GM03348 (cell line): ENCODE measurements at regions not wholly inside any gene's neighbourhood (a gene's known extent, or its start where the extent isn't known, plus 50 kb on each side); places are given as distances from the start of the nearest gene placed in this dataset.

Source experiments
- DNase-seq: peaks from one replicate; pipeline ENCODE4 v3.0.0; 2012; ENCODE audit warnings: low spot score

DNA sequence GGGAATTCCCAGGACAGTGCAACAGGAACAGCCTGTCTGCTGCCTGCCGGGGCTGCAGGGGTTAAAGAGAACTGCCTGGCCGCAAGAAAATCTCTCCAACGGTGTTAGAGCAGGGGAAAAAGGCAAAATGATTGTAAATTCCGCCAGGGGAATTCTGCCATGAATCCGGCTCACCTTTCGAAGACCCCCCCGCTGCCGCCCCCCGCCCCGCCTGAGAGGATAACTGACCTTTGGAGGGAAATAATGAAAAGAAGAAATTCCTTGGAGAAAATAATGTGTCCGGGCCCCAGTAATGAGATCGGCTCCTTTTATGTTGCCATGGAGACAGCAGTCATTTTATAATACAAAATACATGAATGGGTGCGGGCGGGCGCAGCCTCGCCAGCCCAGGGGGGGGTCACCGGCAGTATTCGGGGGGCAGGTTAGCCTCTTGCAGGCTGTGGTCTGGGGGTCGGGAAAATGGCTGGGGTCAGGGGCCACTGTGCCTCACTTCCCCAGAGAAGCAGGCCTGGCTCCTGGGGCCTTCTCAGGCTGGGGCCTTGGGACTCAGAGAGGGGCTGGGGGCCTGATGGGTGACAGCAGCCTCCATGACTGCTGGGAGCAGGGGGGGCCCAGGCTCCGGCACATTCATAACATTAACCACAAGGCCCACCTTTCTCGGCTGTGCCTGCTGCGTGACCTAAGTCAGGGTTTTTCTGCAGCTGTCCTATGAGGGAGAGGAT is 228.1 kb downstream of the MN1 start:
- DNase-seq, result no peak

DNA sequence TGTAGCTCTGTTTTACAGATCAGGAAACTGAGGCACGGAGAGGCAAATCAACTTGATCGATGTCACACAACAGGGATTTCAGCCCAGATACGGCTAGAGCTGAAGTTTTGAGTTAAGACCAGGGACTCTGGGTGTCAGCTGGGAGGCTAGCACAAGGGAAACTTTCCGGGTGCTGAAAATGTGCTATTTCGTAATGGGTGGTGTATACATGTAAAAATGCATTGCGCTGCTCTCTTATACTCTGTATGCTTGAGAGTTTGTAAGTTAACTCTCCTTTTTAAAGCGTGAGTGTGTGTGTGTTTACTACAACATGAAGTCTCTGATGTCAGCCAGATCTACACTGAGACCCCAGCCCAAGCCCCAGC is 227.6 kb downstream of the MN1 start:
- DNase-seq, result no peak

DNA sequence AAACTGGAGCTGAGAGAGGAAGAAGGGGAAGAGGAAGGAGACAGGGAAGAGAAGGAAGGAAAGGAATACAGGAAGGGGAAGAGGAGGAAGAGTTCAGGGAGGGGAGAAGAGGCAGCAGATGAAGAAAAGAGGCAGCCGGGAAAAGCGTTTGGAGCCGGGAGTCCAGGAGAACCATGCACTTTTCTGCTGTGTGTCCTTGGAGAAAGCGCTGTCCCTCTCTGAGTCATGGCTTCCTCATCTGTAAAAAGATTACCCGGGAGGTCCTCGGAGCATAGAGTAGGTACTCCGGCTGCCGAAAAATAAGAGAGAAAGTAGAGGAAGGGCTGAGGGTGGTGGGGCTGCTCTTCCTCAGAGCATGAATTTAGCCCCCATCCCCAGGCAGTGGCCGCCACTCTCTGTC is 226.9 kb downstream of the MN1 start:
- no peak for DNase-seq

DNA sequence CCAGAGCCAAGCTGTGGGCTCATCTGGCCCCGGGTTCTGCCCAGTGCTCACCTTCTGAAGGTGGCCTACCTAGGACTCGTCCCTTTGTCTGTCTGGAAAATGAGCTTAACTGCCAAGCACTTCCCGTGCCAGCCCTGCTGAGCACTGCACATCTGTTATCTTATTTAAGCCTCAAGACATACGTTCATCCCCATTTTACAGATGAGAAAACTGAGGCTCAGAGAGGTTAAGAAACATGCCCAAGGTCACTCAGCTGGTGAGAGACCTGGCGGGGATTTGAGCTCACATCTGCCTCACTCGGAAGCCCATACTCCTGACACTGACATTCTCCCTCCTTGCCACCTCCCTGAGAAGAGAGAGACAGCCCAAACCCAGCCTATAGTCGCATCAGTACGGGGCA is 226.2 kb downstream of the MN1 start:
- DNase-seq, result no peak

DNA sequence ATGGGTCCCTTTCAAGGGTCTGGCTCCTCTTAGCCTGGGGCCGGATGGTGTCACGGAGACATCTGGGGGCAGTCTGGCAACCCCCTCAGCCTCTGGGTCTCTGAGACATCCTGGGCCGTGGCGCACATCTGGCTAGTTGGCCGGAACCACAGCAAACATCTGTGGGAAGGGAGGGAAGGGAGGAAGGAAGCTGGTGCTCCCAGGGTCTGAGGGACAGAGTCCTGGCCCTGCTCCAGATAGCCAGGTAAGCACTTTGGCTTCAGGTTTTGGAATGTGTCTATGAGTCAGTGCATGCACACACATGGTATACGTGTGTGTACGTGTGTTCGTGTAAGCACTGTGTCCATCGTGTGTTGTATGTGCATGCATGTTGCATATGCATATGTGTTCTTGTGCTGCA is 225.1 kb downstream of the MN1 start:
- no peak for DNase-seq

DNA sequence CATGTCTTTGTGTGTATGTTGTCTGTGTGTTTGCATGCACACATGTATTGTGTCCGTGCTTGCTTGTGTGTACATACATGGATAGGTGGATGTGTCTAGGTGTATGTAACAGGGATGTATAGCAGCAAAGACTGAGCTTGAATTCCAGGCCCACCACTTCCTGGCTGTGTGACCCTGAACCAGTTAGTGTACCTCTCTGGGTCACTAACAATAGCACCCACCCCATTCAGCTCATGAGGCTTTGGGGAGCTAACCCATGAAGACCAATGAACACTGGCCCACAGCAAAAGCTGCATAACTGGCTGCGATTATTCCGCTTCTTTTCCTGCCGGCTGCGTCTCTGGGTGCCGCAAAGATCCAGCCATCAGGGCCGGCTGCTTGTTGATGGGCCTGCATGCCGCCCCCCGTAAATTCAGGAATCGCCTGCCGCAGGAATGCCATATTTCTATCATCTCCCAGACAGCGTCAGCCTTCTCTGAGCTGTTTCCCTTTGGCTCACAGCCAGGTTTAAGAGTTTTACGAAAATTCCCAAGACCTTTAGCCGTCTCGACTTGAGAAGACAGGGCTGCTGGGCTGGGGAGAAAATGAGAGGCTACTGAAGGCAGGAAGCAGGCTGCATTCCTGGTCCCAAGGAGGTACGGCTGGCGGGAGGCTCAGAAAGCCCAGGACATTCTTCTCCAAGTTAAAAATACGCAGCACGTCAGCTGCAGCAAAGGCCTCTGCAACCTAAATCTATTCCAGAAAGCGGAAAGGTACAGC is 224.6 kb downstream of the MN1 start:
- no peak for DNase-seq

DNA sequence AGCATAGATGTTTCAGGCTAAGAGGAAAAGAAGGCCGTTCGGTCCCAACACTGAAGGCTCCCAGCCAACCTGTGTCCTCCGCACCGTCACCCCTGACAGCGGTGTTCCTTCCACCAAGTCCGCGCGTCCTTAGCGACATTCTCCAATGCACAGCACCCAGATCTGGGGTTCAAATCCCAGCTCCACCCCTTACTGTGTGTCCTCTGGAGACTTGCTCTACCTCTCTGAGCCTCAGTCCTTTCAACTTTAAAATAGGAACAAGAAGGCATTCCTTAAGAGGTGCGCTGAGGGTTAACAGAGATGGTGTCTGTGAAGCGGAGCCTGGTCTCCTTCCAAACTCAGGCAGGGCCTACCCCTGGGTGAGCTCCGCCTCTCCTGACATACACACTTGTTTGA is 224.0 kb downstream of the MN1 start:
- no peak for DNase-seq

DNA sequence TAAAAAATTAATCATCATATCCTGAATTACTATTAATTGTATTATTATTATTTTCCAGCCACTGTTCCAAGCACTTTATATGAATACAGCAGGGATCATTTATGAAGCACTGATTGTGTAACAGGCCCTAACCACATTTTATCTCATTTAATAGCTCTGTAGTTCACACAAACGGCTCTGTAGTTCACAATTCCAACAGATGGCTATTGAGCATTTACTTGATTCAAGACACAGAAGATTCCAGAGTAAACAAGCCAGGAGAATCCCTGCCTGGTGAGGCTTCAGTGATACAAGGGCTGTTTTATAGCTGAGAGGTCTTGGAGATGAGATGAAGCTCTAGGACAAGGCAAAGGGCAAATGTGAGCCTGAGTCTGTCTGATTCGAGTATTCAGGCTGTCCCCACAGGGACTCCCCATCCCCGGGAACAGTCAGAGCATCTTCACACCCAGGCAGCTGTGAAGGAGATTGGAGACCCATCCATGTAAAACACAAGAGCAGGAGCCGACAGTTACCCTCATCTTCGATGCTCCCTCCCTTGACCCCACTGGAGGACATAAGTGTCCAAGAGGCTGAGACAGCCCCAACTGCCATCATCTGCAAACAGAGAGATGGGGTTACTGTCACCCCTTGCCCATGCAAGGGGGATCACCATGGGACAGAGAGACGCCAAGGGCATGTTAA is 222.5 kb downstream of the MN1 start:
- DNase-seq, result peak; percentile 70

DNA sequence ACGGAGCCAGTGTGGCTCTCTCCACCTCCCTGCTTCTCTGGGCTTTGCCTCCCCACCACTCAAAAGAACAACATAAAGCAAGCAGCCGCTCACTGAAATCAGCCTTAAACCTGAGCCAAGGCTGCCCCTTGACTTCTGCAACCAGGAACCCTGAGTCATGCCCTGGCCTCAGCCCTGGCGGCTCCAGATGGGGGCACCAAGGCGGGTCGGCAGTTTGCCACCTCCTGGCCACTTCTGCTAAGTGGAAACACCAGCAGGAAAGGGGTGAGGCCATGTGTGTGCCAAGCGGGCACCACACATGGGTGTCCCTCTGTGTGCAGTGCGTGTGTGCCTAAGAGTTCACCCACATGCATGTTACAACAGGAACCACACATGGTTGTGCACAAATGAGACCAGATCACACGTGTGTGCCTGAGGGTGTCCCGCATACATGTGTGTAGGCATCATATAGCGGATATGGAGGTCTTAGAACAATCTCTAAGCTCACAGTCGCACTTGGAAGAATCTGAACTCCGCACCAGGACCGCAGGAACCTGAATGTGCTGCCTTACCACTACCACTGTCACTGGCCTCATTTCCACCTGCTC is 221.2 kb downstream of the MN1 start:
- DNase-seq, result no peak

DNA sequence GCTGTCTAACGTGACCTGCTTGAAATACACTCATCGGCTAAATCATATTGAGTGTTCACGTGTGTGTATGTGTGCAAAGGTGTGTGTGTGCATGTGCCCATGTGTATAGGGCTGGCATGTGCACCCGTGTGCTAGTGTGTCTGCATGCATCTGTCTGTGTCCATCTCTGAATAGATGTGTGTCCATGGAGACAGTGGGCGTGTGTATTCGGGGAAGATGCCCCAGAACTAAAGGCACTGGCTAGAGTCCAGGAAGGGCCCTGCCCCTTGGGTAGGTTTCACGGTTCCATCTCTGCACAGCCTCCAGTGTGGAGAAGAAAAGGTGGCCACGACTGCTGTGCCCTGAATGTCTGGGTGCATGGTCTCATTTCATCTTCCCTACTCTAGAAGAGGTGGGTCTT is 220.3 kb downstream of the MN1 start:
- DNase-seq, result no peak

DNA sequence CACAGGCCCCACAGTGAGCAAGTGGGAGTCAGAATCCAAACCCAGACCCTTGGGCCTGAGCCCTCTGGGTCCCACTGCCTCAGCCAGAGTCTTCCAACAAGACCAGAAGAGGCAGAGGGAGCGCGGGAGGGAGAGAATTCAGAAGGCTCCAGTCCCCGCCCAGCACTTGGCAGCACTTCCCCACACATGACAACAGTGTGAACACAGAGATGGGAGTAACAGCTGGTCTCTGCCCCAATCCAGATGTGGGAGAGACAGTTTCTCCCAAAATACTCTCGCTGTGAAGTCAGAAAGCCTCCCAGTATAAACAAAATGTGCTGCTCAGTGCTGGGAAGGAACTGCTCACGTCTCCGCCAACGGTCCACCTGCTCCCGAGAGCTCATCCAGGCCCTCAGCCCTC is 219.9 kb downstream of the MN1 start:
- peak; percentile 90 for DNase-seq

DNA sequence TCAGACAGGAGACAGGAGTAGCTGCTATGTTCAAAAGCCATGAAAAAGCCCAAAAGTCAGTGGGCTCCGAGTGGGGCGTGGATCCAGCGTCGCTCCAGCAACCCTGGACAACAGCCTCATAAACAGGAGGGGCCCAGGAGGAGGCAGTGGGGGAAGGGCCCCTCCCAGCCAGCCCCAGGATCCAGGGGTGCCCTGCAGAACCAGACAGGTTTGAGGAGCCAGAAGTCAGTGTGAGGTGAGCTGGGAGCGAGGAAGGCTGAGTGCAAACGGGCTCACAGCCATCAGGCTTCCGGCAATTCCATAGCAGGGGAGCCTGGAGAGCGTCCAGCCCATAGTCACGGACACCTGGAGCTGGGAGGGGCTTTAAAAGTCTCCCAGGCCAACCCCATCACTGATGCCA is 217.7 kb downstream of the MN1 start:
- DNase-seq, result no peak

DNA sequence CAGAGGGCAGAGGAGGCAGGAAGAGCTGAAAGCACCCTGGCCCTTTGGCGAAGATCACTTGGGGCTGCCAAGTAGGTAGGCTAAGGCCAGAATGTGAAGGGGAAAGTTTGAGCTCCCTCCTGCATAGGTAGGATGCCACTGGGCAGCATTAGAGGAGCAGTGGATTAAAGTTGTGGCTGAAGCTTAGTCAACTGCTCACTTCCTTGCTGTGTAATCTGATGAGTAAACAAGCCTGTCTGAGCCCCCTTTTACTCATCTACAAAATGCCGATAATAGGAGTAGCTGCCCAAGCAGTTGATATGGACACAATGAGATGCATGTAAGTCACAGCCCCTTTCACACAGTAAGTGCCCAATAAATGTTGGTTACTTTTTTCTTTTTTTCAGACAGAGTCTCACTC is 216.4 kb downstream of the MN1 start:
- DNase-seq, result no peak

DNA sequence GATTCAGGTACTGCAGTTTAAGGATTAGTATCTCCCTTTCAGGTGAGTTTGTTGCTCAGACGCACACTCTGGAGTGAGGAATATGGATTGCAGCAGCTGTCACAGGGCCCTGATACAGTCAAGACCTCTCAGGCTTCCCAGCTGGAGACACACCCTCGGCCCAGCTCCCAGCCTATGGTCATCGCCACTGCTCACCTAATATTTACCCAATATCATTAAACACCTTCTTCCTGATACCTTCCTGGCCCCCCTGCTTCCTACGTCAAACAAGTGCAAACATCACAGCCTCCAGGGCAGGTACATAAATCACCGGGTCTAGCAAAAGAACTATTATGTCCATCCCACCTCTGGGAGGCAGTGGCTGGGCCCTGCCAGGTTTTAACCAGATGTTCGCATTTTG is 213.3 kb downstream of the MN1 start:
- DNase-seq, result no peak

DNA sequence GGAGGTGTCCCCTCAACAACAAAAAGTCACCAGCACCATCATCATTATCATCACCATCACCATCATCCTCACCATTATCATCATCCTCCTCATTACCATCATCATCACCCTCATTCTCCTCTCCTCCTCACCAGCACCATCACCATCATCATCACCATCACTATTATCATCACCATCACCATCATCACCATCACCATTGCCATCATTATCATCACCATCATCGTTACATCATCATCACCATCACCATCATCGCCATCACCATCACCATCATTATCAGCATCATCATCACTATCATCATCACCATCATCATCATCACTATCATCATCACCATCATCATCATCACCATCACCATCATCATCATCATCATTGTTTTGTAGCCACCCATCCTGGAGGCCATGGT is 212.6 kb downstream of the MN1 start:
- no peak for DNase-seq

DNA sequence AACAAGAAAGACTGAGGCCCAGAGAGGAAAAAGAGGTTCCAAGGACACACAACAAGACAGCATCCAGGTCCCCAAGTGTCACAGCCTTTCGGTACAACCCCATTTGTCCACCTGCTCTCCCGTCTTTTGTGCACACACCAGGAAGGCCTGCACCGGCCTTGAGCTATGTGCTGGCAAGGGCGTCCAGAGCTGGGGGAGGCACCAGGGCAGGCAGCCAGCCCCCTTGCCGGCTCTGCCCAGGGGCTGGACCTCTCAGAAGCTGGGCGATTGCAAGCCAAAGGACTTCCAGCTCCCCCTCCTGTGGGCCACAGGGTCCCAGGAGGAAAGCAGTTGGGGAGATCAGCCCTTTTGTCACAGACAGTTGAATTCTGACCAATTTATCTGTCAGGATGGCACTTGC is 210.5 kb downstream of the MN1 start:
- no peak for DNase-seq

DNA sequence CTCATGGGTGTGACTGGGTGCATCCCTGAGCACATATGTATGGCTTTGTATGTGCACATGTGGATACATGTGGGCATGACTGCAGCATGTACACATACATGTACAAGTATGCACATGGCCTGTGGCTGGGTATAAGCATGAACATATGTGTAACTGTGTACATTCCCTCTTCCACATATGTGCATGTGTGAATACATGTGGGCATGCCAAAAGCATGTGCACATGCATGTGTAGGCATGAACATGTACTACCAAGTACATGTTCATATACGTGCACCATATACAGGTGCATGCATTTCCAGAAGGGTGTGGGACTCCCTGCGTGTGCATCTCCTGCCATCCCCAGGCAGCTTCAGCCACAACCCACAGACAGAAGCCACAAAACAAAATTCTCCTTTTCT is 208.2 kb downstream of the MN1 start:
- DNase-seq, result no peak

DNA sequence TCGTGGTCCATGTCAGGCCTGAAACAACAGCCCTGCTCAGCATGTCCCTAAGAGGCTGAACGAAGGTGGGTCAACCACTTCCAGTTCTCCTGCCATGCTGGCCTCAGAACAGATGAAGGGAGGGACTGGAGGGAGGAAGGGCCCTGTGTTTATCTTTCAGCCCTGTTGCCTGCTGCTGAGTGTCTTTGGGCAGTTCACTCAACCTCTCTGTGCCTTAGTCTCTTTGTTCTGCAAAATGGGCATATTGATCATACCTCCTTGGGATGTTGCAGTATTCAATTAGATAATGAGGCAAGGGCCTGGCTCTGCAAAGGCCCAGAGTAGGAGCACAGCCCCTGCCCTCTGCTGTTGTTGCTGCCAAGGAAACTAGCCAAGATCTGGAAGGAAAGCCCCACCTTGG is 207.5 kb downstream of the MN1 start:
- no peak for DNase-seq

DNA sequence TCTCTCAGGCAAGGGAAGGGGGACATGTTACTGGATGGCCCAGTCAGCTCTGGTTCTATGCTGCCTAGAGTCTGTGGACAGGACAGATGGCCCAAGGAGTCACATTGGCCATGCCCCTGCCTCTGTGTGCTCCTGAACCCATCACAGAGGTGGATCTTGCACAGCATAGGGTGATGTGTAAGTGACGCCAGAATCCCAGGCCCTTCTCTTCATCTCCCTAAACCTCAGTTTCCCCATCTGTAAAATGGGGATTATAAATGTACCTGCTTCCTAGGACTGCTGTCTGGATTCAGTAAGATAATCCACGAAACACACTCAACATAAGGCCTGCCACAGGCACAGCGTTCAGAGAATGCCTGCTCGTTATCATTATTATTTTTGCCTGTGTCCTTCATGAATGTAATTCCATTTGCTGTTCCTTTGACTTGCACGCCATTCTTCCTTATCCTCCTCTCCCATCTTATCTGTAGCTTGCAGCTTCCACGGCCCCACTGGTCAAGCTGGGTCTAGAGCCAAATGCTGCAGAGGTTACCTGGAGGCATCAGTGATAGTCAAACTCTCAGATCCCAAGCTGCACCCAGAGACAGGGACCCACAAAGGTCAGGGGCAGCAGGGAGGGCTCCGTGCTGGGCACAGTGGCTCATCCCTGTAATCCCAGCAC is 207.0 kb downstream of the MN1 start:
- no peak for DNase-seq

DNA sequence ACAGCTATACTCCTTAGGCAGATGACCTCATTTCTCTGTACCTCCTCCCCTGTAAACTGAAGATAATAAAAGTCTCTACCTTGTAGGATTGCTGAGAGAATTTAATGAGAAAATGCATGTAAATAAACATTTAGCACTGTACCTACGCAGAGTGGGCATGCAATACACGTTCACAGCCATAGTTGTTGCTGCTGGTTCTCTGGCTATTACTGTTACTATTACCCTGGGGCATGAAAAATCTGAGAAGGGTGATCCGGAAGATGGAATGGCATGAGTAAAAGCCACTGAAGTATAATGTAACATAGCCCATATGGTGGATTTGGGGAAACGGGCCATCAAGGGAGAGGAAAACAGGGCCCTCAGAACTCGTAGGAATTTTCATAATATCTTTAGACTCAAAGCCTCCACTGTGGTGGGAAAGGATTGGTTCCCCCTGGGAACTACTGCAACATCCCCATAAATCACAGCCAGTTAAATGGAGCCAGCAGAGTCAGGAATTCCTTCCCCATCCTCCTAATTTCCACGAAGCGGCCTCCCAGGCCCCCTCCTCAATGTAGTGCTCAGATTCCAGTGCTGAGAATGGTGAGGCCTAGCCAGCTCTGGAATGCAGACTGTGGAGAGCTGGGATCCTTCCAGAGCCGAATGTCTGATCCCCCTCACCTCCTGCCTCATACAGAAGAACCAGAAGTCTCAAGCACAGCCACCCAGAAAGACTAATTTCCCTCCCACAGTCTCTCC is 205.3 kb downstream of the MN1 start:
- no peak for DNase-seq

DNA sequence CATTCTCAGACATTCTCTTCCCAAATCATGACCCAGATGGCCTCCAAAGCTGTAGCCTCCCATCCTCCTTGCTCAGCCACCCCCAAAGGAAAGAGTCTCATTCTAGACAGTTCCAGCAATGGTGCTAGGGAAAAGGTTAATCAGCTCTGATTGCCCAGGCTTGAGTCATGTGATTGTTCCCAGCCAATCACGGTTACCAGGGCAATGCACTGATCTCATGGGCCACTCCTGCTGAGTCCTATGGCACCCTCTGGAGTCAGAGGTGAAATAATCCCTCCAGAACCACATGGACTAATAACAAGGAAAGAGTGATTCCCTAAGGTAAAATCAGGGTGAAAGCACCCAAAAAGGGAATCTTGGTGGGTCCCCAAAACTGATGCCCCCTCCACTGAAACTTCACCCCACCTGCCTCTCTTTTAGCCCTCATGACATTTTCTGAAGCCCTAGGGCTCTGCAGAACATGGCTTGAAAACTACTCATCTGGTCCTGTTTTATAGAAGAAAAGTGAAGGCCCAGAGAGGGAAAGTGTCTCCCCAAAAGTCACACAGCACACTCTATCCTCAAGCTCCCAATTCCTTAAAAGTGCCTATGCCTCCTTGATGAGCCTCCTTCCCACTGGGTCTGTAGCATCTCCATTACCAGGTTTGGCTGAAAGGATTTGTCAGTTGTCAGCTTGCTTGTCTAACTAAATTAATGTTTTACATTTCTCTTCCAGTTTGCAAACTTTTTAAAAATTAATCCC is 203.7 kb downstream of the MN1 start:
- no peak for DNase-seq
